NCI-H69 (cell line): ENCODE measurements at regions not wholly inside any gene's neighbourhood (a gene's known extent, or its start where the extent isn't known, plus 50 kb on each side); places are given as distances from the start of the nearest gene placed in this dataset.

ENCODE experiments used
- DNase-seq: peaks from one replicate; lab custom pipeline; 2025; lab: John Stamatoyannopoulos, UW

DNA sequence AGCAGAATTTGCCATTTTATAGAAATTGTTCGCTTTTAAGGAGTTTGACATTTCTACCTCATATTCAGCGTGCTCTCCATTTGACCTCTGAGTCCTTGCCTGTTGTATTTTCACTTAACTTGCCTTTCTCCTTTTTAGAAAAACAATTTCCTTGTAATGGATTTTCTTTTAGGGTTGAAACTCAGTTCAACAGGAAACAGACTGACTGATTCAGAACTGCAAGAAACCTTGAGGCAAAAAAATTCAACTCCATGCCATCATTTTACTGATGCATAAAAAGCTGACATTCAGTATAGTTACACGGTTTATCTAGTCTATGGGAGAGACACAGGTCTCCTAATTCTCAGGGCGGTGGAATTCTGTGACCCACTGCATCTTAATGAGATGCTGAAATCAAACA is 59.8 kb downstream of the MRPS30 start:
- DNase-seq = no peak

DNA sequence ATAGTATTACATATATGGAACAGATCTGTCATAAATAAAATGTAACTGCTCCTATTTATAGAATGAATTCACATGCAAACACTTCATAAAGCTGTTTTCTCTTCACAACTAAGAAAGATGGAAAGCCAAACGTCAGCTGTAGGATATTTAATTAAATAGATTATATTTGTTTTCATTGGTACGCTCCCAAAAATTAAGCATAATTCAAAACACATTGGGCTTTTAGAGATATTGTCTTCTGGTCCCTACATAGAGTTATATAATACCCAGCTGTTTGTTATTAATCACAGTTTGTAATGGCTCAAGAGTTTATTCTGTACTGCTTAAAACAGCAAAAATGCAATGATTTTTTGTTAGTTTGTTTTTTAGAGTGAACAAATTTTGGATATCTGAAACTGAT is 61.2 kb downstream of the MRPS30 start:
- DNase-seq = no peak

DNA sequence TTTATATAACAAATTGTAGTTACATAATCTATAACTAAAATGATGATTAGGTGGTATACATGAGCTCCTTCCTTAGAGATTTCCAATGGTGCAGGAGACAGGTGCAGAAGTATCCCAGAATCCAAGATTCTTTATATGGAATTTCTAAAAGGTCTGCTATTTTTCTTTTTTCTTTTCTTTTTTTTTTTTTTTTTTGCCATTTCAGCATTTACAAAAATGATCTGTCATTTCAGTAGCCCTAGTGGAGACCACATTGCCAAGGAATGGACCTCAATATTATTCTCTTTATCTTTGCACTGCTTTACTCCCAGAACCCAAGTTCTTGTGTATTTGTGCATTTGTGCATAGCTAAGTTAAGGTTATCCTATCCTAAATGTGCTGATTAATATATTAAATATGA is 61.7 kb downstream of the MRPS30 start:
- DNase-seq = no peak

DNA sequence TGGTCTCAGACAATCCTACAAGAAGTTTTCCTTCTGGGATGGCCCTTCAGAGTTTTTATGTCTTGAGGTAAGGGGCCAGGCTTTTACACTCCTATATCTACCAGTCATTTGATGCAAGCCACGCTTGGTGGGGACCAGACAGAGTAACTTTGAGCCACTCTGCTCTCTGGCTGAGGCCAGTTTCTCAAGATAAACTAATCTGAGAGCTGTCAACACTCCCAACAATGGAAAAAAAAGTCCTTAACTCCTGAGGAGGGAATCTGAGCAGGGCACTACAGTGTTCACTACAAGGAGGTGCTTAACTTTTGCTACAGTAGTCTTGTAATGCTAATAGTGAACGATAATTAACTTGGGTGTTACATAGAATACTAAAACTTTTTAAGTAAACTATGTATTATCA is 62.7 kb downstream of the MRPS30 start:
- no peak for DNase-seq

DNA sequence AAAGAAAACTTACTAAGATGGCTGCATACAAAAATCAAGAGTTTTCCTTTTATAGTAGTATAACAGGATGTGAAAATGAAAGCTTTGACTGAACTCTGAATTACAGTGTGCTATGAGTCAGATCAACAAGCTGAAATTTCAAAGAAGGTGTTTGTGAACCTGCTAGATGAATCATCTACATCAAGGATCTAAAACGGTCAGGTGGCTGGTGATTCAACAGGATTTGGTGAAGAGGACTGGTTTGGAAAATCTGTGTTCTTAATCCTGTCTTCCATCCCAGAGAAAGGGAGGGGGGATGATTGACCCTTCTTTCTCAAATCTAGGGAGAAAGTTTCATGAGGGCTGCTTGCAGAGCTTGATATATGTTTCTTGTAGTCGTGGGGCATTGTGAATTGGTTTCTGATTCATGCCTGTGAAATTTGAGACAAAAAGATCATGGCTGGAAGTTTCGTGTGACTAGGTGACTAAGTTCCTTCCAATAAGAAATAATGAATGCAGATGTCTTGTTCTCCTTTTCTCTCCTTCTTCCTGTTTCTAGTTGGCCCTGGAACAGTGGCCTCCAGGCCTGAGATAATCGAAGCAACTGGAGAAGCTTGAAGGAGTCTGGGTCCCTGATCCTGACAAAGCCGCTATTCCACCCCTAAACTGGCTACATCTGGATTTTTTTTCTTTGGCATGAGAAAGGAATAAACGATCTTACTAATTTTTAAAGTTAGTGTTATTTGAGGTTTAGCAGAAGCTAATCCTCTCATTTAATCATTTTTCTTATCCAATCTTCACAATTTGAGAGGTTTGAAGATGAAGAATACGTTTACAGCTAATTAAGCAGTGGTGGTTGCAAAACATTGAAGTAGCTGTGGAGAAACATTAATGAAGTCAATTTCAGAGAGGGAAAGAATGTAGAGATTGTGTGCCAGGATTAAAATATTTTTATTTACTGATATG is 67.2 kb downstream of the MRPS30 start:
- DNase-seq = peak; percentile 17

DNA sequence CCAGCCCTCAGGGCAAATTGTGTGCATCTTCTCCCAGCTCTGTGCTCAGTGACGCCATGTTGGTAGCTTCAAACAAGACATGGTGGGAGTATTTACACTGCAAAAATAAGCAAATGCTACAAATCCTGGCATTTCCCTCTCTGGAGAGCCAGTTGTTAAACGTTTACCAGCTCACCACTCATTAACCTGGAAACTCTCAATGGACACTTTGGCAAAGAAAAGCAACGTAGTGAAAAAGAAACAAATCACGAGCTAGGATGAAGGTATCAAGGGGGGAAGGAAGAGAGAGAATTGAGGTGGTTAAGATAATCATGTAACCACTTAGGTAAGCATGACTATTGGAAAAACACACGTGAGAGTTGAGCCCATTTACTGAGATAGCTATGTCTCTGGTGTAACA is 72.5 kb downstream of the MRPS30 start:
- no peak for DNase-seq

DNA sequence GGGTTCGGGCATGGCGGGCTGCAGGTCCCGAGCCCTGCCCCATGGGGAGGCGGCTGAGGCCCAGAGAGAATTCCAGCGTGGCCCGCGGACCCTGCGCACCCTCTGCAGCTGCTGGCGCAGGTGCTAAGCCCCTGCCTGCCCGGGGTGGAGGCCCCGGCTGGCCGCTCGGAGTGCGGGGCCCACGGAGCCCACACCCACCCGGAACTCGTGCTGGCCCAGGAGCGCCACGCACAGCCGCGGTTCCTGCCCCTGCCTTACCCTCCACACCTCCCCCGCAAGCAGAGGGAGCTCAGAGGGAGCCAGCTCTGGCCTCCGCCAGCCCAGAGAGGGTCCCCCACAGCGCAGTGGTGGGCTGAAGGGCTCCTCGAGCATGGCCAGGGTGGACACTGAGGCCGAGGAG is 75.3 kb downstream of the MRPS30 start:
- no peak for DNase-seq

DNA sequence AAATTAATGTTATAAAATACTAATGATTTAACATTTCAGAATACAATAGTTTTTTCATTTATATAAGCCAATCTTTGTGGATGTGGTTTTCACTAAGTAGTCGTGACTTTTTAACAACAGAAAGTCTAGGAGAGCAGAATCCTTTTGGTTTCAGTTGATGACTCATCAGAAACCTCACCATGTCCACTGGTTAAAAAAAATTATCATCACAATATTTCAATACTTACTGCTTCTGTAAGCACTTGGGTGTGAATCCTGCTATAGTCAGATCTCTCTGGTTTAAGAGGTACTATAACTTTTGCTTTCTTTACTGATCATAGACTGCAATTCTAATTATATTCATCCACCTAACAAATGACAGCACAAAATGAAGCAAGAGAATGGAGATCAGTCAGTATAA is 77.2 kb downstream of the MRPS30 start:
- DNase-seq = no peak

DNA sequence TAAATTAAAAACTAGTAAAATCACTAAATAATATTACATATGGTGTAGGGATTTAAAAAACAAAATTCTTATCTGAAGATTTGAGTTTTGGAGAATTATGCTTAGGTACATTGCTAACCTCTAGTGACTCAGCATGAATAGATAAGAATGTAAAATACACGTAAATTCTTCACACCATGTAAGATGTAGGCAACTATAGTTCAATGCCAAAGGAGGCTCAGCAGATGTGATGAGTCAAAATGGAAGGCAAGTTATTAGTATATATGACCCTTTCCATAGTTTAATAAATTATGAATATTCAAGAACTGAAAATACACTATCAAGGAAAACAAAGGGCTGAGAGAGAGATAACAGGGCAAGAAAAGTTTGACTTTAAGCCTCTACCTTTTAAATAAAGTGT is 79.0 kb downstream of the MRPS30 start:
- no peak for DNase-seq

DNA sequence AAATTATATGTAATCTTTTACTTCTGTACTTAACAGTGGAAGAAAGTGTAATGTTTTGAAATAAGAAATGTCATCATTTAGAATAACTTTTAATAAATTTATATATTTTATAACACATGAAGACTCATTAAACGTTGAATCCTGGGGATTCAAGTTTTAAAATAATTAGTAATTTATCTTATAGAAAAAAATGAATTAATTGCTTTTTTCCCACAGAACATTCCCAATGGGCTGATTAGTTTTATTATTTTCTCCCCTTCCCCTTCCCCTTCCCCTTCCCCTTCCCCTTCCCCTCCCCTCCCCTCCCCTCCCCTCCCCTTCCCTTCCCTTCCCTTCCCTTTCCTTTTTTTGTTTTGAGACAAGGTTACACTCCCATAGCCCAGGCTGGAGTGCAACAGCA is 79.7 kb downstream of the MRPS30 start:
- no peak for DNase-seq

DNA sequence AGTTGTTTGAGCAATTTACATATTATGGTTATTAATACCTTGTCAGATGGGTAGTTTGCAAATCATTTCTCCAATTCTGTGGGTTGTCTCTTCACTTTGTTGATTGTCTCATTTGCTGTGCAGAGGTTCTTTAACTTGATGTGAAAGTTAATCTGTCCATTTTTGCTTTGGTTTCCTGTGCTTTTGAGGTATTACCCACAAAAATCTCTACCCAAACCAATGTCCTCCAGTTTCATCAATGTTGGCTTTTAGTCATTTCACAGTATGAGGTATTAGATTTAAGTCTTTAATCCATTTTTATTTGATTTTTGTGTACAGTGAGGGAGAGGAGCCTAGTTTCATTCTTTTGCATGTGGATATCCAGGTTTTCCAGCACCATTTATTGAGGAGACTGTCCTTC is 82.4 kb downstream of the MRPS30 start:
- DNase-seq = no peak

DNA sequence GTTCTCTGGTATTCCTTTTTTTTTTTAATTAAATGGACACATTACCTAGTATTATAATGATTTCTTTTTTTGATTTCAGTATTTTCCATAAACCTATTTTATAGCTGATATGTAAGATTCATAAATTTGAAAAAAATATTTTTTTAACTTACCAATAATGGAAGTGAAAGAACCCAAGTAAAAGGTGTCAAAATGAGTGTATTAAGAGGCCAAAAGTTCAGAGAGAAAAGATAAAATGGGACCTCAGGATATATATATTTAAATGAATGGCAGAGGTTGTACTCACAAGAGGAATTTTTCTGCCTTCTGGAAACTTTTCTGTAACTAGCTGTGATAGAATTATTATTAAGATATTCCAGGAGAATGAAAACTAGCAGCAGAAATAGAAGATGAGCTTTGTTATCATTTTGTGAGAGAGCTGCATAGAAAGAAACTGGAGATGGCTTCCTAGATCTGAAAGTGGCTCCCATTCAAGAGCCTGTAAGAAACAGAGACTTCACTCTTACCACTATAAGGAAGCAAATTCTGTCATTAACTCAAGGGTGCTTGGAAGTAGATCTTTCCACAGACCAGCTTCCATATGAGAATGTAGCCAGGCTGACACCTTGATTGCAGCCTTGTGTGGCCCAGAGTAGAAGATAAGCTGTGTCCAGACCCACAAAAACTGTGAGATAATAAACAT is 91.7 kb downstream of the MRPS30 start:
- no peak for DNase-seq

DNA sequence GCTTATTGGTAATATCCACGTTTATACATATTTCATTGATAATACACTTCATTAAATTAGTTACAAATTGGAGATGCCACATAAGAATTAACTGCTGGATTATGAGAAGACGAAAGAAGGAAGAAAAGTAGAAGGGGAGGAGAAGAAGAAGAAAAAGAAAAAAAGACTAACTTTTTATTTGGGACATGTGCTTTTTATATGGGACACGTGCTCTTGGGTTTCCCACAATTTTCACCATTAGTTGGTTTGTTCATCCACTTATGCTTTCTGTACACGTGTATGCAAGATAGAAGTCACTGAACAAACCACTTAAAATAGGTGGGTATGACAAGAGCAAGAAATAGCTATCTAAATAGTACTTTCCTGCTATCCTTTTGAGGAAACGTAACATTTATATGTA is 98.6 kb downstream of the MRPS30 start:
- DNase-seq = no peak

DNA sequence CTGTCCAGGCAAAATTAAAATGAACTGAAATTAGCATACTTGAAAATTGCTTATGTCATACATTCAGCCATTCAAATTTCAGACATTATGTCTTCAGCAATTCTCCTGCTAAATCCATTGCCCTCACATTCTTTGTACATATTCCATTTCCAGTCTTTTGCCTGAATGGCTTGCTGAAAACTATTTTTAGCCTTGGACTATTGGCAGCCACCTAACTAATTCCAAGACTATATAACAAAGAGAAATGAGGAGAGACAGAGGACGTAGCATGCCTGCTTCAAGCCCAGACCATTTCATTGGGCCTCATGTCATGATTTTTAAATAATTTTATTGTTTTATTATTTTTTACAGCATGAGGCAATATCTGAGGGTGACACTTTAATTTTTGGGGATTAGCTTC is 100.3 kb downstream of the MRPS30 start:
- no peak for DNase-seq

DNA sequence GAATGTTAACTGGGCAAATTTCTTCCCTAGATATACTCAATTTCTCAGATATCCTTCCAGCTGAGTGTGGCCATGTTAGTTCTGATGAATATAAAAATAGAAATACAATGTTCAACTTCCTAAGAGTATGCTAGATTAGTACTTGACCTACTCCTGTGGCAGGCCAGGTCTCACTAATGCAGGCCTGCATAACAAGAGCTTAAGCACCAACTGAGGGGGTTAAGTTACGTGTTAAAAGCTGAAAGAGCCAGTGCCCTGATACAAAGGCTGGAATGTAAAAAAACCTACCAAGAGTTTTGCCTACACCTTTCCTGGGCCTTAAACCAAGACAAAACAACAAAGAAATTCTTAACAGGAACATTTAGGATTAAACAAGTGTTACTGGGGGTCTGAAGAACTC is 102.8 kb downstream of the MRPS30 start:
- no peak for DNase-seq

DNA sequence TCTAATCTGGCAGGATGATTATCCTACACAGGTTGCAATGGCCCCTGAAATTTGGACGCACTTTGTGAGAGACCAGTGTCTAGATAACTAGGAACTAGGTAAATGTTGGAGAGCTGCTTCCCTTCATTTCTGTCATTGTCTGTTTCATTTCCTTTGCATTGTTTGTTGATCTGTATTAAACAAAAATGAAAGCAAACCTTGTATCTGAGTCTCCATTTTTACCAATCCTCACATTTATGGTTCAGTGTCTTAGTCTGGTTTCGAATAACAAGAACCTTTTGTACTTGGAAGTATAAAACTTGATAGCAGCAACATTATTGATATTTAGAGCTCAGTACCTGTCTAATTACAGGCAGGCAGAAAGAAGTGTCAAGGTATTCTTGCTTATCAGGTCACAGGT is 105.5 kb downstream of the MRPS30 start:
- no peak for DNase-seq

DNA sequence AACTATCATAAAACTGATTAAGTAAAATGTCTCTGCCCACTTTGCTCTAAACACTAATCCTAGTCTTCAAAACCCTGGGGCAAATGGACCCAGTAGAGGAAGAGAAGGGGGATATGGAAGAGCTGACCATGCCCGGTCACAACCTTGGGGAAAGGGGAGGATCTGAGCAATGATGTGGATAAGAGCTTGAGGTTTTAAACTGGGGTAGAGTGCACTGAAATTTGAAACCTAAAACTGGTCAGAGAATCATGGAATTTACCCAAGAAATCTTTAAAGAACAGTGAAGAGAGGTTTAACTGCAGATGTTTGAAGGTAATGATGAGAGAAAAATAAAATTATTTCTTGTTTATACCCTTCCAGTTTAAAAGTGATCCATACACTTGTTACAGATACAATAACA is 110.8 kb downstream of the MRPS30 start:
- no peak for DNase-seq

DNA sequence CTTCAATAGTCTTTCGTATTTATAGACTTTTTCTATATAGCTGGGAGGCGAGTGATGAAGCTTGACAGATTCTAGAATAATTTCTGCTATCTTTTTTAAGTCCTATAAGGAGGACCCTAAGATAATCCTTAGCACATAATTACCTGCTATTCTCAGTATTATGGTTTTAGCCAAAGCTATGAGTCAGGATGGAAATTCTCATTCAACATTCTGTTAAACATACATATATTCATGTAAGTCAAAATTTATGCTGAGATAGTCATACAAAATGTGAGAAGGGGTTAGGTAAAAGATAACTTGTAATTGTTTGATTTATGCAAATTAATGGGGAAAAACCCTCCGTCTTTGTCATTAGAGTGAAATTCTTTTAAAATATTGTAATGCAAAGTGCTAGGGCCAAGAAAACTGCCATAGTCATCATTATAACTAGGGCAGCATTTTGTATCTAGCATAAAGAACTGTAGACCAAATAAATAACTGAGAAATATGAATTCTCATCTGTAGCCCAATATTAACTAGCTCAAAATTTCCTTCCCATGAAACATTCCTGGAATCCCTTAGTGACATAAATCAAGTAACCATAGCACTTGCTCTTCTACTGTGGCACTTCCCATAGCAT is 118.5 kb downstream of the MRPS30 start:
- DNase-seq = no peak

DNA sequence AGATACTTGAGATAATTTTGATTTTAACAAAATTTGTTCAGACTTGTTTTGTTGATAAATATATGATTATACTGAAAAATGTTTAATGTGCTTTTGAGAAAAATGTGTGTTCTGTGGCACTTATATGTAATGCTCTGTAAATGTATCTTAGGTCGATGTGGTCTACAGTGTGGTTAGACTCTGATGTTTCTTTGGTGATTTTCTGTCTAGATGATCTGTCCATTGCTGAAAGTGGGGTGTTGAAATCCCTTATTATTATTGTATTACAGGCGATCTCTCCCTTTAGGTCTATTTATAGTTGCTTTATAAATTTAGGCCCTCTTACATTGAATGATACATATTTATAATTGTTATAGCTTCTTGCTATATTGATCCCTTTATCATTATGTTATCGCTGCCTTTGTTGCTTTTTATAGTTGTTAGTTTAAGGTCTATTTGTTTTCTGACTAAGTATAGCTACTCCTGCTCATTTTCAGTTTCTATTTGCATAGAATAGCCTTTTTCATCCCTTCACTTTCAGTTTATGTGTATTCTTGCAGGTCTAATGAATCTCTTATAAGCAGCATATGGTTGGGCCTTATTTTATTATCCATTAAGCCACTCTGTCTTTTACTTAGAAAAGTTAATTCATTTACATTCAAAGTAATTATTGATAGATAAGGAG is 124.3 kb downstream of the MRPS30 start:
- no peak for DNase-seq

DNA sequence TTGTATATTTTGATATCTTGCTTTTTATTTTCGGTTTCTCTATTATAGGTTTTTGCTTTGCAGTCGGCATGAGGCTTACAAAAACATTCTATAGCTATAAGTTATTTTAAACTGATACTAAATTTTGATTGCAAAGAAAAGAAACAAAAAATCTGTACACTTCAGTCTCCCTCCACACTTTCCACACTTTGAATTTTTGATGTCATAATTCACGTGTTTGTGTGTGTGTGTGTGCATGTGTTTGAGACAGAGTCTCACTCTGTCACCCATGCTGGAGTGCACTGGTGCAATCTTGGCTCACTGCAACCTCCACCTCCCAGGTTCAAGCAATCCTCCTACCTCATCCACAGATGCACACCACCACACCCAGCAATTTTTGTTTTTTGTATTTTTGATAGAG is 124.9 kb downstream of the MRPS30 start:
- DNase-seq = no peak

DNA sequence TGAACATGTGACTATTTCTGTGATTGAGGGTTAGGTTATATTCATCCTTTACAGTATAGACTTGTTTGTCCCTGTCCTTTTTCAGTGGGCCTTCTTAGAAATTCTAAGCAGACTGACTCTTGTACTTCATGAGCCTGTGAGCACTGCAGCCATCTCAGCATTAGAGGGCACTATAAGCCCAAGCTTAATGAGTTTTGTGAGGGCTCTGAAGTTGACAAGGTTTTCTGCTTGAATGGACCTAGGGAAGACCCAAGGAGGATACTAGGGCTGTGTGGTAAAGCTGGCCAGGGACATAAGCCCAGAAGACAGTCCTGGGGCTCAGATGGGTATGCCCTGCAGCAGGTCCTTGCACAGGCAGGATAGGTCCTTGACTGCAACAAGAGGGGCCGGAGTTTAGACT is 126.5 kb downstream of the MRPS30 start:
- DNase-seq = peak; percentile 6

DNA sequence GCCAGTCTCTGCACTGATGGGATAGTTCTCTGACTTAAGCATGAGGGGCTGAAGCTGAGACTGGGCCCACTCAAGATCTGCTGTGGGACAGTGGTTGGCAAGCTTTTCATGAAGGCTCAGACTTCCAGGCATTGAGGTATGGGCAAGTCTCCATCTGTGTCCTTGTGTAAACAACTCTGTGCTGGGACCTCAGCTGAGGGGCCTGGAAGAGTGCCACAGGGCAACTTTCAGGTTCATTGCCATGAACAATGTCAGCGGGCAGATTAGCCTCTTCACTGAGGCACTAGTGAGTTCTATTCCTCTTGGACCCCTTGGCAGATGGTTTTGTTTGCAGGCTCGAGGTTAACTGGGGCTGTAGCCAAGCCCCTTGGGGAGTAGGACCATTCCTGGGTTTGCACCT is 127.1 kb downstream of the MRPS30 start:
- peak; percentile 26 for DNase-seq
